SHP77 (cell line): ENCODE measurements at regions not wholly inside any gene's neighbourhood (a gene's known extent, or its start where the extent isn't known, plus 50 kb on each side); places are given as distances from the start of the nearest gene placed in this dataset.

Experiments used
- DNase-seq, 2 experiments: peaks; one replicate each; lab custom pipeline; 2025; lab: John Stamatoyannopoulos, UW

DNA sequence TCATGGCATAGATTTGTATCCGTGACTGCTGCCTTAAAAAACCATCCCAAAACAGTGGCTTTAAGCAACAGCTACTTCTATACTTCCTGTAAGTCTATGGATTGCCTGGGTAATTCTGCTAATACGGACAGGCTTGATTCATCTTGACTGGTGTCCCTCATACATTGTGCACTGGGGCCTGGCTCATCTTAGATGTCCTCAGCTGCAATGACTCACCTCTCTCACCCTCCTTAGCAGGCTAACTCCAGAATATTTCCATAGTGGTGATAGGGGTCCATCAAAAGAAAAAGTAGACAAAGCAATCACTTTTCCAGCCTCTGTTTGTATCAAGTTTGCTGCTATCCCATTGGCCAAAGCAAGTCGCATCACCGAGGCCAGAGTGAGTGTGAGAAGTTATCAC, 409.1 kb upstream of the KAZN start:
- no peak for DNase-seq

DNA sequence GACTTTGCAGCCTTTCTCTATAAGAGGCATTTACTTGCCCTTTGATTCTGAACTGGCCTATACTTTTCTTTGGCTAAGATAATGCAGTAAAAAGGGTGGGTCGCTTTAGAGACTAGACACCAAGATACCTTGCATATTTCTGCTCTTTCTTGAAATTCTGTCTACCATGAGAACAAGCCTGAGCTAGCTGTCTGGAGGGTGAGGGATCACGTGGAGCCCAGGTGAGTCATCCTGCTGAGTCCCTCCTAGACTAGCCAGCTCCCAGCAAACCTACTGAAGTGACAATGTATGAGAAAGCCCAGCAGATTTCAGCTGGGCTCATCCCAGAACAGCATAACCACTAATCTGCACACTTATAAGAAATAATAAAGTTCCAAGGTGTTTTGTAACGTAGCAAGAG, 408.0 kb upstream of the KAZN start:
- no peak for DNase-seq

- no peak for DNase-seq
These were observed 404.0 kb upstream of the KAZN start for GRCh38 chr1:14194511-14194910.

DNA sequence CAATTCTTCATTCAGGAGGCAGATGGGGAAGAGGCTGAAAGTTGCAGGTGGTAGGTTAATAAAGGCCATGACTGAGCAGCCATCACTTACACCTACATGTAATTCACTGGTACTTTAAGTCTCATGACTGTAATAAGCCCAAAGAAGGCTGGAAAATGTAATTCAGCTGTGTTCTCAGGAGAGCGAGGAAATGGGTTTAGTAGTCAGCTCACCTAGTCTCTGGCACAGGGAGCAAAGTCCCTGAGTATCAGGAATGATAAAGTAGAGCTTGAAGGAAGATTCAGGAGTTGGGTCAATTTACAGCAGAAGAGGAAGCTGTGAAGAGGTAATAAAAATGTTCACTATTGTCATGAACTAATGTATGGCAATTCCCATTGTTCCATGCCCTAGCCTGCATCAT, 393.4 kb upstream of the KAZN start:
- no peak for DNase-seq

DNA sequence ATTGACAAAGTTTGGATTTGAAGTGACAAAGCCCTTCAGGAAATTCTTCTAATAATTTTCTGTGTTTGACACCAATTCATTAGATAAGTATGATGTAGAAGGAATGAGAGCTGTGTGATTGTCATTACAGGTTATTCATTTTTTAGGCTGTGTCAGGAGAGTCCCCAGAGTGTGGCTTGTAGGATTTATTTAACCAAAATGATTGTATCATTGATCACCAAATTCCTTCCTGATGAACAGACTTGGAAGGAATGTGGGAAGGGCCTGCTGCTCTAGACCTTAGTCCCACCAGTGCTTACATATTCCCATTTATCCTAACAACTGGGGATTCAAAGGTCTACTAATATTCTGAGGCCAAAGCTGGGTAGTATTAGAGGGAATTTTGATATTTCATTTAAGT, 383.3 kb upstream of the KAZN start:
- no peak for DNase-seq

- no peak for DNase-seq
These were observed 381.1 kb upstream of the KAZN start for GRCh38 chr1:14217384-14217783.

- DNase-seq: no peak
These were observed 378.2 kb upstream of the KAZN start for GRCh38 chr1:14220324-14220723.

GRCh38 chr1:14220811-14221210, 377.7 kb upstream of the KAZN start:
- DNase-seq: no peak

- DNase-seq: no peak
These were observed 376.4 kb upstream of the KAZN start for GRCh38 chr1:14222086-14222485.

DNA sequence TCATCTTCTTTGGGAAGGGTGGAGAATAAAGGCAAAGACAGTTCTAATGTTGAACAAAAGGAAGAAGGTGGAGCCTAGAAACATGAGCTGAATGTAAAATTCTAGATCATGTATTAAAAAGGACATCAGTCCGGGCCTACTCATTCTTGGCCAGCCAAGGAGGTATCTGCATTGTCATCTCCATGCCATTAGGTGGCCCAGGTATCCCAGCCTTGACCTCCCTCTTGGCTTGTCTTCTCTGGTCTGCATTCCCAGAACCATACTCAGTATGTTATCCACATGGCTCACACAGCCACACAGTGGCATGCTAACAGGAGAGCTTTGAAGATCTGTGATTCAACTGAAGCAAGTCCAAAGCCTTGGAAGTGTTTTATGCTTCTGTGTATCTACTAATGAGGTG, 369.8 kb upstream of the KAZN start:
- DNase-seq: no peak

- no peak for DNase-seq
These were observed 365.0 kb upstream of the KAZN start for GRCh38 chr1:14233510-14233909.

DNA sequence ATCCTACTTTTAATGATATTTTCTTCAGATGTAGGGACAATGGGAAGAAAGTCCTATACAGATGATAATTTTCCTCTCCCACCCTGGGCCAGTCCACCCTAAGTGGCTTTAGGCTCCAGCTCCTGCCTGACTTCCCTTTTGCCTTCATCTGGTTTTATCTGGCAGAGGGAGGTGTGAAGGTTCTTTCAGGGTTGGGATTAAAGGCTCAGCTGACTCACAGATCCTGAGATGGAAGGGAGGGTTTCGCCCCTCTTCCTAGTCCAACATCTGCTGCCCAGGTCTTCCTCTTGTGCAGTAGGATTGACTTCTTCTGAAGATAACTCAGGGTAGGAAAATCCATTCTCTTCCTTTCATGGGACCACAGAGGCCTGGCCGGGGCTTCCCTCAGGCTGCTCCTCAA, 362.4 kb upstream of the KAZN start:
- no peak for DNase-seq

- peak; percentile 43 to 65 for DNase-seq
These were observed 359.8 kb upstream of the KAZN start for GRCh38 chr1:14238472-14239307.

DNA sequence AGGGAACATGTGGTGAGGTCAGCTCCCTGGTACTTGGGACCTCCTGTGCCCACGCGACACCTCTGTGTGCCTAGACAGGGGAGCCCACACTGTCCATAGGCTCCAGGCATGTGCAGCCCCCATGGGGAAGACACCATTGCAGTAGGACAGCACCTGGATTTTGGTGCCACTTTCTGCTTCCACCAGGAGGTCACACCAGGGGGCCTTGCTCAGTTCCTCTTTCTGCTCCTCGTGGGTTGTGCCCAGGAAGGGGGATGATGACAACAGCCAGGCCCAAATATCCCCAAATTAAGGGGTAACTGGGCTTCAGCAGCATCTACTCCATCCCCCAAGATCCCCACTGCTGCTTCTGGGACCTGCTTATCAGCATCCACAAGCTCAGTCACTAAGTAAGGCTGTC, 358.2 kb upstream of the KAZN start:
- DNase-seq: no peak

DNA sequence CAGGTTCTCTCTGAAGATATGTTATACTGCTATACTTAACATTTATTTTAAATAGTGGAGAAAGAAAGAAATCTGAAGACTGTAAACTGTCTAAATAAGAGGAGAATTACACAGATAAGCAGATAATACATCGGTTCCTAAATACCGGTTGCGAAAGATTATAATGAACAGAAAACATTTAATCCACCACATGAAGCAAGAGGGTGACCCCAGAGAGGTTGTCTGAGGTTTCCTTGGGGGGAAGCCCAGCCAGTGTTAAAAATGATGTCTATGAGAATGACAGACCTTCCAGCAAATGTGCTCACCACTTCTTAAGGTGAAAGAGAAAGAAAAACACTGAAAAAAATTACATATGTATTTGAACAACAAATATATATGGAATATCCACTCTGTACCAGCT, 356.4 kb upstream of the KAZN start:
- DNase-seq: no peak

DNA sequence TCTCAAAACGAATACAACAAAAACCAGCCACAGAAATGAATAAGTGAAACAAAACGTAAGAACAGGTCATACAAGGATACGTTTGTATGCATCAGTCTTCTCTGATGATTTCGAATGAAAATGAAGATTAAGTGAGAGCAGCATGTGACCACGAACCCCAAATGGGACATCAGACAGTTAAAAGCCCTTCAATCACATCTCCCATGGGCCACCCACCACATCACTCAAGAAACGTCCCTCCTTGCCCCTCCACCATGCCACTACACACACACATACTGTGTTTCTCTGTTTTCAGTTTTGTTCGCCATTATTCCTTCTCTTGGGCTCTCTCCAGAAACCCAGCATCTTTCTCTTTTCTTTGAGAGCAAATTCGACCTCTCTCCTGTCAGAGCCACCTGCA, 355.6 kb upstream of the KAZN start:
- DNase-seq: no peak

DNA sequence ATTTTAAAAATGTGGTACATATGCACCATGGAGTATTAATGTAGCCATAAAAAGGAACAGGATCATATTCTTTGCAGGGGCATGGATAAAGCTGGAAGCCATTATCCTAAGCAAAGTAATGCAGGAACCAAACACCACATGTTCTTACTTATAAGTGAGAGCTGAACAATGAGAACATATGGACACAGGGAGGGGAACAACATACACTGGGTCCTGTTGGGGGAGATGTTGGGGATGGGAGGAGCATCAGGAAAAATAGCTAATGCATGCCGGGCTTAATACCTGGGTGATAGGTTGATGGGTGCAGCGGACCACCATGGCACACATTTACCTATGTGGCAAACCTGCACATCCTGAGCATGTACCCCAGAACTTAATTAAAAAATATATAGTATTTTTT, 352.5 kb upstream of the KAZN start:
- no peak for DNase-seq

GRCh38 chr1:14246471-14246870, 352.0 kb upstream of the KAZN start:
- DNase-seq: no peak

DNA sequence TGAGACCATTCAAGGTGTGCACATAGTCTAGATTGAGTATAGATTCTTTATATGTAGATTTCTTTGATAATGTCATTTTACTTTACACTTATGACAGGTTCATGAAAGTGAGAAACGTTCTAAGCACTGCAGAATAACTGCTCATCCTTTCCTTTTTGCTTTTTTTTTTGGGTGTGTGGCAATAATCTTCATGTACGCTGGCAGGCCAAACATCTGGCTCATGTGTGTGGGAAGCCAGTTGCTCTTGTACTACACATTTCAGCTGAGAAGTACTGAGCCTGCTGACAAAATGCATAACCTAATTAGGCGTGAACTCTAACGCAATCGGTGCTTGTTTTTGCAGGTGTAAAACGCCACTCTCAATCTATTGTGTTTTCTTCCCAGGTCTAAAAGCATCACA, 350.8 kb upstream of the KAZN start:
- no peak for DNase-seq

DNA sequence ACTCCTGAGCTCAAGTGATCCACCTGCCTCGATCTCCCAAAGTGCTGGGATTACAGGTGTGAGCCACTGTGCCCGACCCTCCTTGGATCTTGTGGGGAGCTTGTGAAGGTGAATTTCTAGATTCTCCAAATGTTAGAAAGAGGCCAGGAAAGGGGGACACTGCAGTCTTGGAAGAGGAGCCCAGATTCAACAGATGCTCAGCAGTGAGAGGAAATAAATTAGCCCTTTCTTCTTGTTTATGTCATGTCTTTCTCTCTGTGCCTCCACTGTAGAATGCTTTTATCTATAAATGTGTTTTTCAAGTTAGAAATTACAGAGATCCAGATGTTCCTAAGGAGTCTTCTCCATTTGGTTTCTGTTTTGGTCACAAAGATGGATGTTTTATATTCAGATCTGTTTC, 346.6 kb upstream of the KAZN start:
- no peak for DNase-seq

GRCh38 chr1:14253676-14254075, 344.8 kb upstream of the KAZN start:
- DNase-seq: no peak

- no peak for DNase-seq
These were observed 344.2 kb upstream of the KAZN start for GRCh38 chr1:14254251-14254650.

DNA sequence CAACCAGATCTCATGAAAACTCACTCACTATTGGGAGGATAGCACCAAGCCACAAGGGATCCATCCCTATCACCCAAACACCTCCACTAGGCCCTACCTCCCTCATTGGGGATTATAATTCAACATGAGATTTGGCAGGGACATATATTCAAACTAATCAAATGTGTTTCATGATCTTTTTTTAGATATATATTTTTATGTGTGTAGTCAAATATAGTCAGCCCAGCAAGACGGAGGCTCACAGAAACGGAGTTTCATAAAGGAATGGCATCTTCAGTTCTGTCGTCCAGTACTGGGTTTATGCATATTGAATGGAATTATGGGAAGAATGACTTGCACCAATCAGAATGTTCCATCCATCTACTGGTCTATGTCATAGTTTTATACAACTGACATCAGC, 343.3 kb upstream of the KAZN start:
- no peak for DNase-seq

DNA sequence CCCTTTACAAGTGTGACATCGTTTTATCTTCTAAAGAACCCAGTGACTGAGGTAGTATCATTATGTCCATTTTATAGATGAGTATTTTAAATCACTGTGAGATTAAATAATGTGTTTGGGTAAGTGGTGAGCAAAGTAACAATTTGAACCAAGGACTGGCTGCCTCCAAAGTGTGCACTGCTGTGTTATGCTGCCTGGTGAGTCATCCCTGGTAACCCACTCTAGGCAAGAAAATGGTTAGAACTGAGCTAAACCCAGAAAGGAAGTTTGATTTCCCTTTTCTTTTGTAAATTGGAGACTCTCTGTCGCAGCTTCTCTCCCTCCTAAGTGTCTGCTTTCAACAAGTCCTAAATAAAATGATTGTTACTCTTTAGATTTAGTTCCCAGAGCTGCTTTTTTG, 342.8 kb upstream of the KAZN start:
- no peak for DNase-seq
